ENCODE measurements at regions not wholly inside any gene's neighbourhood (a gene's known extent, or its start where the extent isn't known, plus 50 kb on each side); places are given as distances from the start of the nearest gene placed in this dataset.

- TF ChIP-seq, protein P1, sequence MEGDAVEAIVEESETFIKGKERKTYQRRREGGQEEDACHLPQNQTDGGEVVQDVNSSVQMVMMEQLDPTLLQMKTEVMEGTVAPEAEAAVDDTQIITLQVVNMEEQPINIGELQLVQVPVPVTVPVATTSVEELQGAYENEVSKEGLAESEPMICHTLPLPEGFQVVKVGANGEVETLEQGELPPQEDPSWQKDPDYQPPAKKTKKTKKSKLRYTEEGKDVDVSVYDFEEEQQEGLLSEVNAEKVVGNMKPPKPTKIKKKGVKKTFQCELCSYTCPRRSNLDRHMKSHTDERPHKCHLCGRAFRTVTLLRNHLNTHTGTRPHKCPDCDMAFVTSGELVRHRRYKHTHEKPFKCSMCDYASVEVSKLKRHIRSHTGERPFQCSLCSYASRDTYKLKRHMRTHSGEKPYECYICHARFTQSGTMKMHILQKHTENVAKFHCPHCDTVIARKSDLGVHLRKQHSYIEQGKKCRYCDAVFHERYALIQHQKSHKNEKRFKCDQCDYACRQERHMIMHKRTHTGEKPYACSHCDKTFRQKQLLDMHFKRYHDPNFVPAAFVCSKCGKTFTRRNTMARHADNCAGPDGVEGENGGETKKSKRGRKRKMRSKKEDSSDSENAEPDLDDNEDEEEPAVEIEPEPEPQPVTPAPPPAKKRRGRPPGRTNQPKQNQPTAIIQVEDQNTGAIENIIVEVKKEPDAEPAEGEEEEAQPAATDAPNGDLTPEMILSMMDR (IDR thresholded peaks at IDR 0.05): no peak
- ATAC-seq (no peak), DNase-seq (no peak)
- H3K9me3 ChIP-seq: no peaks in the 10 kb centered on the region
- no peaks in the 10 kb centered on the region for H3K4me1 ChIP-seq
- no peak overlapping the region for H3K27ac ChIP-seq
- no peak overlapping the region for H3K4me3 ChIP-seq
- H3K27me3 ChIP-seq (ENCODE audit: low read depth): no peaks in the 10 kb centered on the region
- intact Hi-C loops (cut with DNase I): no loop called here
- H3K36me3 ChIP-seq: no peaks in the 10 kb centered on the region
These were observed 1295.6 kb upstream of the CITED2 start for GRCh38 chr6:140670021-140670420.

GRCh38 chr6:140669321-140669720 is 1294.9 kb upstream of the CITED2 start:
- H3K36me3 ChIP-seq: no peaks in the 10 kb centered on the region
- H3K4me3 ChIP-seq: no peak overlapping the region
- ATAC-seq (no peak), DNase-seq (no peak)
- H3K9me3 ChIP-seq: no peaks in the 10 kb centered on the region
- intact Hi-C loops (cut with DNase I): no loop called here
- TF ChIP-seq, protein P1 (IDR thresholded peaks at IDR 0.05): no peak
- no peak overlapping the region for H3K27ac ChIP-seq
- no peaks in the 10 kb centered on the region for H3K4me1 ChIP-seq
- no peaks in the 10 kb centered on the region for H3K27me3 ChIP-seq (ENCODE audit: low read depth)

- Histone ChIP-seq H3K27ac (no peak overlapping the region), H3K4me3 (no peak overlapping the region), H3K27me3 (ENCODE audit: low read depth) (no peaks in the 10 kb centered on the region), H3K36me3 (no peaks in the 10 kb centered on the region), H3K4me1 (no peaks in the 10 kb centered on the region), H3K9me3 (no peaks in the 10 kb centered on the region)
- ATAC-seq: no peak
- intact Hi-C loops (cut with DNase I): no loop called here
- no peak for DNase-seq
- TF ChIP-seq, protein P1 (IDR thresholded peaks at IDR 0.05): no peak
These were observed 1289.3 kb upstream of the CITED2 start for GRCh38 chr6:140663772-140664171.

DNA sequence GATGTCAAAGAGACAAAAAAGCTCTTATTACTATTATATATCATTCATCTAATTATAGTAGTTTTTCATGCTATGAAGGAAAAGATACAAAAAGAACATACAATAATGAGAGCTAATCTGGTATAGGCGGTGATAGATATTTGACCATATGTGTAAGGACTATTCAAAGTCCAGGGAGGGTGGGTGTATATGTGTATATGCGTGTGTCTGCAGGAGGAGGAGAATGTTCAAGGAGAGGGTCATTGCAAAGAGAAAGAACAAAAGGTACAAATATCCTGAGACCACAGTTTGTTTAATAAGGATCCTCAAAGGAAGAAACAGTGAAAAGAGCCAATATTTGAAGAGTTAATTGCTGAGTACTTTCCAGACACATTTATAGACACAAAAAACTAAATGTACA is 1288.6 kb upstream of the CITED2 start:
- Histone ChIP-seq H3K4me1 (no peaks in the 10 kb centered on the region), H3K4me3 (no peak overlapping the region), H3K36me3 (no peaks in the 10 kb centered on the region), H3K27me3 (ENCODE audit: low read depth) (no peaks in the 10 kb centered on the region), H3K27ac (no peak overlapping the region), H3K9me3 (no peaks in the 10 kb centered on the region)
- intact Hi-C loops (cut with DNase I): no loop called here
- TF ChIP-seq, protein P1 (IDR thresholded peaks at IDR 0.05): no peak
- DNase-seq (no peak), ATAC-seq (no peak)

DNA sequence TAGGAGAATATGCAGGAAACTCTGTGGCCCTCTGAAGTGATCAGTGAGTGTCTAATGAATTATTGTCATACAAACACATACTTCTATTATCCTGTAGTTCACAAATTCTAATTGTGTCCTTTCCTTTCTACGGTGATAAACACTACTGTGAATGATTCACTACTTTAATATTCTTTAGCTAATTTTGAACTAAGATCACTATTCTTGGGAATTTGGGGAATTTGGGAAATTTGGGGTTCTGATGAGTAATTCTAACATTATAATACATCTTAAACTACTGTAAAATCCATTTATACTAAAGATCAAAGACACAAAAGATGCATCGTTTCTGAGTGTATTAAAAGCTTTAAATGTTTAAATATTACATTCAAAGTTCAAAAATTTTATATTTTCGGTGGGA is 1287.2 kb upstream of the CITED2 start:
- intact Hi-C loops (cut with DNase I): no loop called here
- no peaks in the 10 kb centered on the region for H3K36me3 ChIP-seq
- no peak for DNase-seq
- no peaks in the 10 kb centered on the region for H3K27me3 ChIP-seq (ENCODE audit: low read depth)
- no peak overlapping the region for H3K4me3 ChIP-seq
- no peak overlapping the region for H3K27ac ChIP-seq
- TF ChIP-seq, protein P1 (IDR thresholded peaks at IDR 0.05): no peak
- H3K4me1 ChIP-seq: no peaks in the 10 kb centered on the region
- no peak for ATAC-seq
- H3K9me3 ChIP-seq: no peaks in the 10 kb centered on the region

DNA sequence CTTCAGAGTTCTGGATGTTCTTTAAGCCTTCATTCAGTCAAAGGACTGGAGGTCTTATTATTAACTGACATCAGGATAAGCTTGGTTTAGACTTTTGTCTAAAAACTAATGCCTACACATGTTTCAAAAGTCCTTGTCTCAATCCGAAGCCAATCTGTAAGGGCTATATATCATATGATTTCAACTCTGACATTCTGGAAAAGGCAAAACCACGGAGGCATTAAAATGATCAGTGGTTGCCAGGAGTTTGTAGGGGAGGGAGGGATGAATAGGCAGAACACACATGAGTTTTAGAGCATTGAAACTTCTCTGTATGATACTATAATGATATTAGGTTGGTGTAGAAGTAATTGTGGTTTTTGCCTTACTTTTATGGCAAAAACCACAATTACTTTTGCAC is 1285.8 kb upstream of the CITED2 start:
- ATAC-seq (no peak), DNase-seq (no peak)

More for the DNA sequence above, 1285.8 kb upstream of the CITED2 start:
- Histone ChIP-seq H3K9me3 (no peaks in the 10 kb centered on the region), H3K36me3 (no peaks in the 10 kb centered on the region), H3K4me3 (no peak overlapping the region), H3K27me3 (ENCODE audit: low read depth) (no peaks in the 10 kb centered on the region), H3K4me1 (no peaks in the 10 kb centered on the region), H3K27ac (no peak overlapping the region)
- TF ChIP-seq, protein P1 (IDR thresholded peaks at IDR 0.05): no peak
- intact Hi-C loops (cut with DNase I): no loop called here

Data from lower lobe of right lung (tissue), 2 donors.